Hepatocyte (in vitro differentiated cells): ENCODE measurements at regions not wholly inside any gene's neighbourhood (a gene's known extent, or its start where the extent isn't known, plus 50 kb on each side); places are given as distances from the start of the nearest gene placed in this dataset.

Source experiments
- DNase-seq: peaks from one replicate; pipeline ENCODE4 v3.0.0-alpha.2; 2016; ENCODE audit warnings: low spot score
- H2AFZ ChIP-seq: fragments of 200-600 bp; sonication (generic); 2 replicates; pipeline ENCODE4 v1.6.0; 2016; ENCODE audit warnings: antibody characterized with exemption, mild to moderate bottlenecking
- H3K27ac ChIP-seq: fragments of 200-600 bp; sonication (generic); 2 replicates; pipeline ENCODE4 v1.5.1; 2016; ENCODE audit warnings: mild to moderate bottlenecking
- H3K27me3 ChIP-seq: fragments of 200-600 bp; sonication (generic); 2 replicates; pipeline ENCODE4 v1.6.1; 2016
- H3K36me3 ChIP-seq: fragments of 200-600 bp; sonication (generic); replicated peaks from 2 replicates; pipeline ENCODE4 v1.5.1; 2016; ENCODE audit warnings: low read depth; ENCODE audit not compliant: insufficient read depth
- H3K4me1 ChIP-seq: fragments of 200-600 bp; sonication (generic); 2 replicates; pipeline ENCODE4 v1.5.1; 2016; ENCODE audit warnings: mild to moderate bottlenecking, moderate library complexity; ENCODE audit not compliant: insufficient read depth
- H3K4me2 ChIP-seq: fragments of 200-600 bp; sonication (generic); 2 replicates; pipeline ENCODE4 v1.6.0; 2016
- H3K4me3 ChIP-seq: fragments of 200-600 bp; sonication (generic); 2 replicates; pipeline ENCODE4 v1.5.1; 2016; ENCODE audit warnings: mild to moderate bottlenecking
- H3K79me2 ChIP-seq: fragments of 200-600 bp; sonication (generic); 2 replicates; pipeline ENCODE4 v1.6.0; 2017; ENCODE audit warnings: mild to moderate bottlenecking
- H3K9me2 ChIP-seq: fragments of 200-600 bp; sonication (generic); replicated peaks from 2 replicates; pipeline ENCODE4 v1.6.0; 2017; ENCODE audit warnings: mild to moderate bottlenecking; ENCODE audit not compliant: insufficient read depth
- H3K9me3 ChIP-seq: fragments of 200-600 bp; sonication (generic); 2 replicates; pipeline ENCODE4 v1.5.1; 2016; ENCODE audit warnings: low read depth, mild to moderate bottlenecking
- H4K20me1 ChIP-seq: fragments of 200-600 bp; sonication (generic); 2 replicates; pipeline ENCODE4 v1.6.0; 2016; ENCODE audit warnings: mild to moderate bottlenecking; ENCODE audit not compliant: insufficient read depth, poor library complexity, severe bottlenecking
- CTCF ChIP-seq: fragments of 200-600 bp; sonication (generic); IDR thresholded peaks from 2 replicates; pipeline ENCODE4 v1.5.1; 2016; ENCODE audit warnings: antibody characterized with exemption, mild to moderate bottlenecking; ENCODE audit not compliant: poor library complexity
- EZH2 ChIP-seq: fragments of 200-600 bp; sonication (generic); IDR thresholded peaks from 2 replicates; pipeline ENCODE4 v1.6.1; 2016; ENCODE audit warnings: antibody characterized with exemption, mild to moderate bottlenecking, borderline replicate concordance
- EZH2phosphoT487 ChIP-seq: fragments of 200-600 bp; sonication (generic); IDR thresholded peaks from one replicate; pipeline ENCODE4 v1.6.1; 2018; ENCODE audit warnings: antibody characterized with exemption, mild to moderate bottlenecking, low read depth, moderate library complexity; ENCODE audit not compliant: unreplicated experiment, severe bottlenecking
- WGBS: methylation state at CpG from one replicate; pipeline ENCODE4 v1.1.6; 2016; ENCODE audit warnings: low lambda C conversion rate; ENCODE audit errors: missing lambda C conversion rate; 5-methylcytosine and 5-hydroxymethylcytosine counted together

GRCh38 chr10:78865931-78866717, 202.6 kb upstream of the ZMIZ1 start:
- no peaks in the 10 kb centered on the region for H3K27me3 ChIP-seq
- H3K27ac ChIP-seq: no peak overlapping the region
- DNase-seq: peak; percentile 2
- H3K9me2 ChIP-seq: no peaks in the 10 kb centered on the region
- H3K79me2 ChIP-seq: no peaks in the 10 kb centered on the region
- no peak overlapping the region for H3K4me2 ChIP-seq
- H2AFZ ChIP-seq: no peak overlapping the region
- TF ChIP-seq CTCF (no peak), EZH2phosphoT487 (no peak), EZH2 (no peak)
- no peaks in the 10 kb centered on the region for H3K4me1 ChIP-seq
- H3K36me3 ChIP-seq: no peaks in the 10 kb centered on the region
- H3K9me3 ChIP-seq: no peaks in the 10 kb centered on the region
- no peaks in the 10 kb centered on the region for H4K20me1 ChIP-seq
- WGBS: 84% methylated on average over 12 of the region's 12 CpGs
- no peak overlapping the region for H3K4me3 ChIP-seq

GRCh38 chr10:78866731-78867554, 201.8 kb upstream of the ZMIZ1 start:
- no peaks in the 10 kb centered on the region for H3K36me3 ChIP-seq
- TF ChIP-seq EZH2phosphoT487 (no peak), EZH2 (no peak), CTCF (no peak)
- no peaks in the 10 kb centered on the region for H3K4me1 ChIP-seq
- no peaks in the 10 kb centered on the region for H3K9me3 ChIP-seq
- no peak overlapping the region for H3K4me3 ChIP-seq
- no peak overlapping the region for H3K27ac ChIP-seq
- H3K4me2 ChIP-seq: no peak overlapping the region
- H3K79me2 ChIP-seq: no peaks in the 10 kb centered on the region
- no peak overlapping the region for H2AFZ ChIP-seq
- 85% methylated on average over 7 of the region's 7 CpGs for WGBS
- no peak for DNase-seq
- no peaks in the 10 kb centered on the region for H3K9me2 ChIP-seq
- no peaks in the 10 kb centered on the region for H4K20me1 ChIP-seq
- no peaks in the 10 kb centered on the region for H3K27me3 ChIP-seq

DNA sequence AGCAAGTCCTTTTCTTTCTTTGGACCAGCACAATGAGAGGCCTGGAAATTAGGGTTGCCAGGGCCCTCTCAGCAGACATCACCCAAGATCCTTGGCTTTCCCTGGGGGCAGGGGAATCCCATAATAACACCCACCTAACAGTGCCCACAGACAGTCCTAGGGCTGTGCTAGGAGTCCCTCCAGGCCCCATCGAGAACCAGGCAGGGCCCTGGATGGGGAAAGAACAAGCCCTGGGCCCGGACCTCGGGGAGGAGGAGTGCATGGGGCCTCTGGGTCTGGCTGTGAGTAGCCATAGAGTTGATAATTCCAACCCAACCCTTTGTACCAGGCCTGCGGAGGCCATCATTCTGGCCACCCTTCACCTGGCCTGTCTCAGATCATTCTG, 201.2 kb upstream of the ZMIZ1 start:
- Histone ChIP-seq H3K27ac (no peak overlapping the region), H2AFZ (no peak overlapping the region), H3K79me2 (no peaks in the 10 kb centered on the region), H3K9me2 (no peaks in the 10 kb centered on the region), H3K4me3 (no peak overlapping the region), H3K4me1 (no peaks in the 10 kb centered on the region), H3K36me3 (no peaks in the 10 kb centered on the region), H3K9me3 (no peaks in the 10 kb centered on the region), H3K4me2 (no peak overlapping the region), H3K27me3 (no peaks in the 10 kb centered on the region), H4K20me1 (no peaks in the 10 kb centered on the region)
- 91% methylated on average over 4 of the region's 4 CpGs for WGBS
- TF ChIP-seq EZH2 (no peak), CTCF (no peak), EZH2phosphoT487 (no peak)
- no peak for DNase-seq
